Nephron progenitor cell (in vitro differentiated cells): ENCODE measurements at regions not wholly inside any gene's neighbourhood (a gene's known extent, or its start where the extent isn't known, plus 50 kb on each side); places are given as distances from the start of the nearest gene placed in this dataset.

ENCODE experiments used
- DNase-seq: peaks from one replicate; pipeline ENCODE4 v3.0.0; 2021
- H3K27ac Mint-ChIP-seq: 2 replicates; pipeline ENCODE4 v1.8.0; 2021; ENCODE audit warnings: mild to moderate bottlenecking, moderate library complexity, mixed read lengths
- H3K27me3 Mint-ChIP-seq: 2 replicates; pipeline ENCODE4 v1.8.0; 2021; ENCODE audit warnings: mild to moderate bottlenecking, low read depth, mixed read lengths; ENCODE audit not compliant: poor library complexity
- H3K36me3 Mint-ChIP-seq: 2 replicates; pipeline ENCODE4 v1.8.0; 2021; ENCODE audit warnings: low read depth, mixed read lengths
- H3K4me1 Mint-ChIP-seq: 2 replicates; pipeline ENCODE4 v1.8.0; 2021; ENCODE audit warnings: mixed read lengths
- H3K4me3 Mint-ChIP-seq: 2 replicates; pipeline ENCODE4 v1.8.0; 2021; ENCODE audit warnings: mild to moderate bottlenecking, moderate library complexity, mixed read lengths
- H3K9me3 Mint-ChIP-seq: 2 replicates; pipeline ENCODE4 v1.8.0; 2021; ENCODE audit warnings: mild to moderate bottlenecking, moderate library complexity, mixed read lengths
- TF ChIP-seq, protein P1 (sequence below): fragments of 200-600 bp; sonication (generic); IDR thresholded peaks from 2 replicates; pipeline ENCODE4 v1.5.0; 2021; ENCODE audit warnings: antibody characterized with exemption

- Mint-ChIP-seq H3K4me3 (no peak overlapping the region), H3K4me1 (peaks cover 55% of the 10 kb centered on the region), H3K27ac (no peak overlapping the region), H3K36me3 (no peaks in the 10 kb centered on the region), H3K9me3 (no peaks in the 10 kb centered on the region), H3K27me3 (peaks cover 7% of the 10 kb centered on the region)
- DNase-seq: no peak
- TF ChIP-seq, protein P1, sequence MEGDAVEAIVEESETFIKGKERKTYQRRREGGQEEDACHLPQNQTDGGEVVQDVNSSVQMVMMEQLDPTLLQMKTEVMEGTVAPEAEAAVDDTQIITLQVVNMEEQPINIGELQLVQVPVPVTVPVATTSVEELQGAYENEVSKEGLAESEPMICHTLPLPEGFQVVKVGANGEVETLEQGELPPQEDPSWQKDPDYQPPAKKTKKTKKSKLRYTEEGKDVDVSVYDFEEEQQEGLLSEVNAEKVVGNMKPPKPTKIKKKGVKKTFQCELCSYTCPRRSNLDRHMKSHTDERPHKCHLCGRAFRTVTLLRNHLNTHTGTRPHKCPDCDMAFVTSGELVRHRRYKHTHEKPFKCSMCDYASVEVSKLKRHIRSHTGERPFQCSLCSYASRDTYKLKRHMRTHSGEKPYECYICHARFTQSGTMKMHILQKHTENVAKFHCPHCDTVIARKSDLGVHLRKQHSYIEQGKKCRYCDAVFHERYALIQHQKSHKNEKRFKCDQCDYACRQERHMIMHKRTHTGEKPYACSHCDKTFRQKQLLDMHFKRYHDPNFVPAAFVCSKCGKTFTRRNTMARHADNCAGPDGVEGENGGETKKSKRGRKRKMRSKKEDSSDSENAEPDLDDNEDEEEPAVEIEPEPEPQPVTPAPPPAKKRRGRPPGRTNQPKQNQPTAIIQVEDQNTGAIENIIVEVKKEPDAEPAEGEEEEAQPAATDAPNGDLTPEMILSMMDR: no peak
Measured at GRCh38 chr2:15043336-15044058, 411.0 kb downstream of the LRATD1 start.

GRCh38 chr2:15045054-15045453 lies 412.5 kb downstream of the LRATD1 start:
- H3K4me1 Mint-ChIP-seq: peaks cover 52% of the 10 kb centered on the region

DNA sequence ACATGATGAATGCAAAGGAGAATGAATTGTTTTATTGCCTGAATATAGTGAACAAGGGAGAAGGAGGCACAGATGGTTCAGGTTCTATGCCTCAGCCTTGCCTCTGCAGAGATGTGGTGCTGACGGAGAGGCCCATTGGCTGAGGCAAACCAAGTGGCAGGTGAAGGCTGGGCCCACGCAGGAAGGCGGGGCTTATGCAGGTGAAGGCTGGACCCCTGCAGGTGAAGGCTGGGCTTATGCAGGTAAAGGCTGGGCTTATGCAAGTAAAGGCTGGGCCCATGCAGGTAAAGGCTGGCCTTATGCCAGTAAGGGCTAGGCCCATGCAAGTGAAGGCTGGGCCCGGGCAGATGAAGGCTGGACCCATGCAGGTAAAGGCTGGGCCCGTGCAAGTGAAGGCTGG lies 414.7 kb downstream of the LRATD1 start:
- no peak for DNase-seq
- H3K27me3 Mint-ChIP-seq: peaks cover 3% of the 10 kb centered on the region
- H3K4me1 Mint-ChIP-seq: peaks cover 51% of the 10 kb centered on the region
- H3K9me3 Mint-ChIP-seq: no peaks in the 10 kb centered on the region
- no peak overlapping the region for H3K4me3 Mint-ChIP-seq
- H3K27ac Mint-ChIP-seq: no peak overlapping the region
- no peaks in the 10 kb centered on the region for H3K36me3 Mint-ChIP-seq
- TF ChIP-seq, protein P1: no peak

More at GRCh38 chr2:15045054-15045453, 412.5 kb downstream of the LRATD1 start:
- Mint-ChIP-seq H3K27me3 (peaks cover 5% of the 10 kb centered on the region), H3K4me3 (no peak overlapping the region), H3K36me3 (no peaks in the 10 kb centered on the region), H3K27ac (no peak overlapping the region), H3K9me3 (no peaks in the 10 kb centered on the region)
- no peak for DNase-seq
- TF ChIP-seq, protein P1: no peak

GRCh38 chr2:15048000-15048399 lies 415.5 kb downstream of the LRATD1 start:
- Mint-ChIP-seq H3K27me3 (peaks cover 3% of the 10 kb centered on the region), H3K4me3 (no peak overlapping the region), H3K36me3 (no peaks in the 10 kb centered on the region), H3K27ac (no peak overlapping the region), H3K4me1 (peaks cover 43% of the 10 kb centered on the region), H3K9me3 (no peaks in the 10 kb centered on the region)
- TF ChIP-seq, protein P1: no peak
- DNase-seq: no peak

DNA sequence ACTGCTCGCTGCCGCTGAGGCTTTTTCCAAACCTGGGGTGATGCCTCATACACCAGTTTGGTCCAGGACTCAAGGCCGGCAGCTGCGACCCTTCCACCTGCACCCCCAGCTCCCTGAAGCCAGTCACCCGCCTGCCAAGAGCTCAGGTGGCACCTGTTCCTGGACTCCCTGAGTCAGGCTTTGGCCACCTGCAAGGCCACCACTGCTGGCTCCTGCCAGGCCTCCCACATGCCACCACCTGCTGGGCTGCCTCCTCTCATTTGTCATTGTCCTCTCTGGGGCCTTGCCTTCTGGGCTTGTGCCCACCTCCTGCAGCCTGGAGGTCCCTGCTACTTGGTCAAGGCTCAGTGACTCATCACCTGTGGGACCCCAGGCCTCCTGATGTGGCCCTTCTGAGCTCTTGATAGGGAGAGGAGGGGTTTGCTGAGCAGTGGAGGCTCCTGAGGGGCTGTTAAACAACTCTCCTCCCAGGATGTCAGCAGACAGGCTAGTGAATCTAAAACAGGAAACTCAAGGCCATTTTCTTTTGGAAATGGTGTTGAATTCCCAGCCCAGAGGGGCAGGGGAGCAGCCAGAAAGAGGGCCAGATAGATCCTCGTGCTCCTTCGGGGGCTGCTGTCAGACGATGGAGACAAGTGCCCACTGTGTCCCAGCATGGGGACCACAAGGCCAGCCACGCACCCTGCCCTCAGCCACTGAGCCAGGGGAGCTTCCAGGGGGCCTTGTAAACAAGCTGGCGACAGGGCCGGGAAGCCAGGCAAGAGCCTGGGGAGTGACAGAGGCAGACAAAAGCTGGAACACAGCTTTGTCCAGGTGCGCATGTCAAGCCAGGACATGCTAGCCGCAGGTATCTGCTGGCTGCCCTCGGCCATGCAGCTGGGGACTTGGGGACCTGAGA lies 416.8 kb downstream of the LRATD1 start:
- no peak for DNase-seq
- Mint-ChIP-seq H3K9me3 (no peaks in the 10 kb centered on the region), H3K4me3 (no peak overlapping the region), H3K27me3 (peaks cover 3% of the 10 kb centered on the region), H3K36me3 (no peaks in the 10 kb centered on the region), H3K27ac (peak overlapping the region; percentile 38), H3K4me1 (peaks cover 30% of the 10 kb centered on the region)
- TF ChIP-seq, protein P1: no peak
